ENCODE measurements at regions not wholly inside any gene's neighbourhood (a gene's known extent, or its start where the extent isn't known, plus 50 kb on each side); places are given as distances from the start of the nearest gene placed in this dataset.

DNA sequence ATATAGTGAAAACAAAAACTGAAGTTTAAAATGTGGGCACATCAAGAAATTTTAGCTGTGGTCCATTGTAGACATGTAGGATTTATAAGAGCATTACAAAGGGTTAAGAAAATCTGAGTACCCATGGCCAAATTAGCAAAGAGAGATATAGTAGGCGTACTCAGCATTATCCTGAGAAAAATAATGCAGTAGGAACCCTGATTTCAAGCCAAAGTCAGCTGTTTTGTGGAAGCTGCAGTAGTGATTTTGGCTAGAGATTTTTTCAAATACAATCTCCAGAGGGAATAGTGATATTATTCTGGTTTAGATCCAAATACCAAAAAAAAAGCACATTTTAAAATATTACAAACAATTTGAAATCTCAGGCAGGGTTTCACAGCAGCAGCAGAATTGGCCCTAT lies 450.9 kb downstream of the FBXO15 start:
- no peak overlapping the region for H3K4me3 ChIP-seq (ENCODE audit: low read length)
- WGBS = 91% methylated on average over 1 of the region's 1 CpG

DNA sequence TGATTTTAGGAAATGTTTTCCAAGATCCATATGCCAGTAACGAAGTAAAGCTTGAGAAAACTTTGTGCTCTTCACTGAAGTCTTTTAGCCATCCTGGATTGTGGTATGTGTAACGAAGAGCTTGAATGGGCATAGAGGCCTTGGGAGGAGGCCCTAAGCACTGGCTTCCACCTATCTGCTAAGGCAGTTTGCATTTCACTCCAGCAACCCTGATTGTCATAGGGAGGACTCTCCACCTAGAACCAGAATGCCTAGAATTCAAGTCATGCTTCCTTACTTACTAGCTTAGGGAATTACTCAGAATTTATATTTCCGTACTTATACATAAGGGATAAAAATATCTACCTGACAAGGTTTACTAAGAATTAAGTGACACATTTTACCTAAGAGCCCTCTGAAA lies 451.5 kb downstream of the FBXO15 start:
- WGBS = 88% methylated on average over 2 of the region's 3 CpGs
- no peak overlapping the region for H3K9ac ChIP-seq (ENCODE audit: low read depth, low read length)
- H3K36me3 ChIP-seq (ENCODE audit: insufficient read depth, low read length) = no peaks in the 10 kb centered on the region
- no peaks in the 10 kb centered on the region for H3K9me3 ChIP-seq (ENCODE audit: insufficient read depth, low read depth, low read length)
- H3K27ac ChIP-seq (ENCODE audit: low read depth, low read length) = no peak overlapping the region
- H3K27me3 ChIP-seq (ENCODE audit: insufficient read depth, low read length) = no peaks in the 10 kb centered on the region
- H3K4me1 ChIP-seq (ENCODE audit: insufficient read depth, low read length) = no peaks in the 10 kb centered on the region
- no peak overlapping the region for H3K4me3 ChIP-seq (ENCODE audit: low read length)

More for the DNA sequence above, 450.9 kb downstream of the FBXO15 start:
- no peaks in the 10 kb centered on the region for H3K9me3 ChIP-seq (ENCODE audit: insufficient read depth, low read depth, low read length)
- no peak overlapping the region for H3K27ac ChIP-seq (ENCODE audit: low read depth, low read length)
- H3K36me3 ChIP-seq (ENCODE audit: insufficient read depth, low read length) = no peaks in the 10 kb centered on the region
- no peaks in the 10 kb centered on the region for H3K4me1 ChIP-seq (ENCODE audit: insufficient read depth, low read length)
- H3K9ac ChIP-seq (ENCODE audit: low read depth, low read length) = no peak overlapping the region
- H3K27me3 ChIP-seq (ENCODE audit: insufficient read depth, low read length) = no peaks in the 10 kb centered on the region

DNA sequence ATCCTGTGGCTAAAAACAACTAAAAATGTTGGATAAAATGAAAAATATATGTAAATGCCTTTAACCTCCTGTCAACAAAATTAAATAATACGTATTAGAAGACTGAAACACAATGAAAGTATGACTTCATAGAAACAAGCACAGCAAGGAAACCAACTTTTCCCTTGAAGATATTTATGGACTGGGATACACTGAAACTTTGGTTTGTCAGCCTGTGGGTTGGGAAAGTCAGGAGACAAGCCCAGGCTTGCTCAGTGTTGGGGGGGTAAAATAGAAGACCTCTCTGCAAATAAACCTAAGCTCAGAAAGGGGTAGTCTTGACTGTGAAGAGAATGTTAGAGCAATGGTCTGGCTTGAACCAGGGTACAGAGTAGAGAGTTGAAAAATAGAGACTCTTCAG lies 454.5 kb downstream of the FBXO15 start:
- no peak overlapping the region for H3K9ac ChIP-seq (ENCODE audit: low read depth, low read length)
- no peaks in the 10 kb centered on the region for H3K27me3 ChIP-seq (ENCODE audit: insufficient read depth, low read length)
- WGBS = 100% methylated on average over 1 of the region's 1 CpG
- H3K9me3 ChIP-seq (ENCODE audit: insufficient read depth, low read depth, low read length) = no peaks in the 10 kb centered on the region
- peaks cover 23% of the 10 kb centered on the region for H3K4me1 ChIP-seq (ENCODE audit: insufficient read depth, low read length)
- no peak overlapping the region for H3K4me3 ChIP-seq (ENCODE audit: low read length)
- no peak overlapping the region for H3K27ac ChIP-seq (ENCODE audit: low read depth, low read length)
- H3K36me3 ChIP-seq (ENCODE audit: insufficient read depth, low read length) = no peaks in the 10 kb centered on the region

DNA sequence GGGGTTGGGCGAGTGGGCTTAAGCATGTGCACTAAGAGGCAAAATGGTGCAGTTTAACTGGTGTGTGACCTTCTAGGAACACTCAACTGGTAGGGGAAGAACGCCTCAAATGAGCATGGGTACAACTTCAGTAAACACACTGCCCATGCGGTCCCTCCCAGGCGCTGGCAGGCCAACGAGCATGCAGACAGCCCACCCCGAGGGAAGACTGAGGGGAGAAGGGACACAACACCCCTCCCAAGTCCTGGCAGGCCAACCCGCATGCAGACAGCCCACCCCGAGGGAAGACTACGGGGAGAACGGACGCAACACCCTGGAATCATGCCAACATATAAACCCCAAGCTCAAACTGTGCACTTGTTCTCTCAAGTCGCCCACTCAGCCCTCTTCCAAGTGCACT lies 456.0 kb downstream of the FBXO15 start:
- Histone ChIP-seq H3K4me1 (ENCODE audit: insufficient read depth, low read length) (peaks cover 23% of the 10 kb centered on the region), H3K4me3 (ENCODE audit: low read length) (no peak overlapping the region), H3K27ac (ENCODE audit: low read depth, low read length) (no peak overlapping the region), H3K36me3 (ENCODE audit: insufficient read depth, low read length) (no peaks in the 10 kb centered on the region), H3K9me3 (ENCODE audit: insufficient read depth, low read depth, low read length) (no peaks in the 10 kb centered on the region), H3K9ac (ENCODE audit: low read depth, low read length) (no peak overlapping the region), H3K27me3 (ENCODE audit: insufficient read depth, low read length) (no peaks in the 10 kb centered on the region)
- 96% methylated on average over 12 of the region's 12 CpGs for WGBS

DNA sequence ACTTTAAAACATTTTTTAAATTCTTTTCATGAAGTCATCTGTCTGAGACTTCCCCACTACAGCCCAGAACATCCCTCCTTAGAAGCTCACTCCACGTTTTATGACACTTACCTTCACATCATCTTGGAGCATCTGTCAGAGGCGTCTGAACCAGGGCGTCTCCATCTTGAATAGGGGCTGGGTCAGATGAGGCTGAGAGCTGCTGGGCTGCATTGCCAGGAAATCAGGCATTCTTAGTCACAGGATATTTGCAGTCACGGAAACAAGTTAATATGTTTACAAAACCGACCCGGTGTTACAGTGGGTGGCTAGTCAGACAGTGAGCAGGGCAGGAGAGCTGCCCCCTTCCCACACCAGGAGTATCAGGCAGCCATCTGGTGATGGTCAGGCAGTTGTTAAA lies 456.5 kb downstream of the FBXO15 start:
- Histone ChIP-seq H3K27ac (ENCODE audit: low read depth, low read length) (no peak overlapping the region), H3K4me1 (ENCODE audit: insufficient read depth, low read length) (peaks cover 23% of the 10 kb centered on the region), H3K9me3 (ENCODE audit: insufficient read depth, low read depth, low read length) (no peaks in the 10 kb centered on the region), H3K4me3 (ENCODE audit: low read length) (no peak overlapping the region), H3K27me3 (ENCODE audit: insufficient read depth, low read length) (no peaks in the 10 kb centered on the region), H3K9ac (ENCODE audit: low read depth, low read length) (no peak overlapping the region), H3K36me3 (ENCODE audit: insufficient read depth, low read length) (no peaks in the 10 kb centered on the region)
- WGBS = 87% methylated on average over 6 of the region's 6 CpGs

DNA sequence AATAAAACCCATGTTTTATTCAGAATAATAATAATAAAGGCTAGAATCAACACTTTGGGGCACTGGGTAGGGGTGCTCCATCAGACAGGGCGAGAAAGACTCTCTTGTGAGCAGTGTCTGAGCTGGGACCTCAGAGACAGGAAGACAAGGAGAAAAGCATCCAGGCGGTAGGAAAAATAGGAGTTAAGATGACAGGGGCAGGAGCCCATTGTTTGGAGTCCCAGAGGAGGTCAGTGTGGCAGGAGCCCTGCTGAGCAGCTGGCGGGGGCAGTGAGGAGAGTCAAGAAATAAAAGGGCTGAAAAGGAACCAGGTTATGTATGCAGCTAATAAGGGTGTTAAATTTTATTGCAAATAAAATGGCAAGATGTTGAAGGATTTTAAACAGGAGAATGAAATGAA lies 457.4 kb downstream of the FBXO15 start:
- Histone ChIP-seq H3K27ac (ENCODE audit: low read depth, low read length) (no peak overlapping the region), H3K9me3 (ENCODE audit: insufficient read depth, low read depth, low read length) (no peaks in the 10 kb centered on the region), H3K4me1 (ENCODE audit: insufficient read depth, low read length) (peaks cover 23% of the 10 kb centered on the region), H3K36me3 (ENCODE audit: insufficient read depth, low read length) (no peaks in the 10 kb centered on the region), H3K9ac (ENCODE audit: low read depth, low read length) (no peak overlapping the region), H3K4me3 (ENCODE audit: low read length) (no peak overlapping the region), H3K27me3 (ENCODE audit: insufficient read depth, low read length) (no peaks in the 10 kb centered on the region)
- WGBS = 31% methylated on average over 3 of the region's 3 CpGs

DNA sequence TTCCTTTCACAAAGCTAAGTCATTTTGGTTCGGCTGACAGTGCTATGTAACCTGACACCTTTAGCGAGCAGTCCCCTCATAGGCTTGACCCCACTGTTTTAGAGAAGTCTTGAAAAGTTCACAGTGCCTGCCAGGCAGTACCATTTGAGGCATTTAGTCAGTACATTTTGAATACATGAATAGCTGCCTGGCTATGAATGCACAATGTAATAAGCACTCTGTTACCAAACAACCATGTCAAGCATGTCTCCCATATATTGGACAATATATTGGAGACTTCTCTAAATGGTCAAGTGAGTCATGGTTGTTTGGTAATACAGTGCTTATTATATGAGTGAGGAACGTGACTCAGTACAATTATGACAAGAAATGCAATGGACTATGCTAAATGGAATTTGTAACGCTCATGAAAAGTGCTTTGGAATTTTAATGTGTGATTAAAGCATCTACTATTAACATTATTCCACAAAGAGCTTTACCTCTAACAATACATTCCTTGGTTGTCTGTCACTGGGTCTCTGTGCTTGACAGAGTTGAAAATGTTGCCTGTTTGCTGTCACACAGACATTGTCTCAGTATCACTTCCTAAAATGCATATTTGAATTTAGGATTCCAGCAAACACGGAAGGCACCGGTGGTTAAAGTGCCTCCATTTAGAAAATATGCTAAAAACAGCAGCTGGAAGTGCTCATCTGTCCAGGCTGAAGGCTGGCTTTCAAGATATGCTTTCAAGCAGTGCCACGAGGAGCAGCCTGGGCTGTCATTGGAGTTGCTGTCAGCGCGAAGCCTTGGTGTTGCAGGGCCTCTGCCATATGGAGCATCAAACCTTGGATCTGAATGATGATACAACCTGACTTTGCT lies 458.6 kb downstream of the FBXO15 start:
- Histone ChIP-seq H3K27me3 (ENCODE audit: insufficient read depth, low read length) (no peaks in the 10 kb centered on the region), H3K9ac (ENCODE audit: low read depth, low read length) (no peak overlapping the region), H3K36me3 (ENCODE audit: insufficient read depth, low read length) (no peaks in the 10 kb centered on the region), H3K4me3 (ENCODE audit: low read length) (no peak overlapping the region), H3K4me1 (ENCODE audit: insufficient read depth, low read length) (peaks cover 23% of the 10 kb centered on the region), H3K9me3 (ENCODE audit: insufficient read depth, low read depth, low read length) (no peaks in the 10 kb centered on the region), H3K27ac (ENCODE audit: low read depth, low read length) (no peak overlapping the region)
- 73% methylated on average over 8 of the region's 9 CpGs for WGBS

DNA sequence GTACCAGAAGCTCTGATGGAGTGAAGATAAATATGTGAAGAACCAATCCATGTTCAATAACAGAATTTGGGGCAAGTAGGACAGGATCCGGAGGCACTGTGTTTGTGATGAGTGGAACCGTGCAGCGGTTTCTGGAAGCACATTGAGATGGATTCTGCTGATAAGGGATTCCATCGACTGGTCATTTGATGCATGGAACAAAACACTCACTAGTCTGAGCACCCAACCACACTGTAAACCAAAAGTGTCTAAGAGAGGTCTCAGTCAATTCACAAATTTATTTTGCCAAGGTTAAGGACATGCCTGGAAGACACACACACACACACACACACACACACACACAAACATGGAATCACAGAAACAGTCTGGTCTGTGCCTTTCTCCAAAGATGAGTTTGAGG lies 459.5 kb downstream of the FBXO15 start:
- no peak overlapping the region for H3K9ac ChIP-seq (ENCODE audit: low read depth, low read length)
- no peak overlapping the region for H3K27ac ChIP-seq (ENCODE audit: low read depth, low read length)
- no peaks in the 10 kb centered on the region for H3K9me3 ChIP-seq (ENCODE audit: insufficient read depth, low read depth, low read length)
- 94% methylated on average over 4 of the region's 4 CpGs for WGBS
- H3K4me1 ChIP-seq (ENCODE audit: insufficient read depth, low read length) = peaks cover 23% of the 10 kb centered on the region
- H3K27me3 ChIP-seq (ENCODE audit: insufficient read depth, low read length) = no peaks in the 10 kb centered on the region
- no peak overlapping the region for H3K4me3 ChIP-seq (ENCODE audit: low read length)
- no peaks in the 10 kb centered on the region for H3K36me3 ChIP-seq (ENCODE audit: insufficient read depth, low read length)

DNA sequence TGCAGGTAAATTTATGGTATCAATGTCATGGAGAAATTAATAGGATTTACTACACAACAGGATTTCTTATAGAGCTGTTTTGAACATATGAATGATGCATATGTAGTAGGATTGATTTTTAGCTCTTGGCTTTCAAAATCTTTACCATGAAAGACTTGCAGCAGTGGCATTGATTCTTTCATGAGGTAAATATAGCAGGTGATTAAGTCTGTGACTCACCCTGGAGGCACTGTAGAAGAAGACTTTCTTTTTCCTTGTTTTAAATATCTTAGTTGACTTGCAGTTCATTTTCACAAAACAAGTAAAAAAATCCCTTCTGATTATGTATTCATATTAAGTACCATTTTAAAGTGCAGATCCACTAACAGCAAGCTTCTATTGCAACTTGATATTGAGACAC lies 463.0 kb downstream of the FBXO15 start:
- Histone ChIP-seq H3K36me3 (ENCODE audit: insufficient read depth, low read length) (no peaks in the 10 kb centered on the region), H3K9ac (ENCODE audit: low read depth, low read length) (no peak overlapping the region), H3K4me3 (ENCODE audit: low read length) (no peak overlapping the region), H3K27ac (ENCODE audit: low read depth, low read length) (no peak overlapping the region), H3K27me3 (ENCODE audit: insufficient read depth, low read length) (no peaks in the 10 kb centered on the region), H3K4me1 (ENCODE audit: insufficient read depth, low read length) (peaks cover 11% of the 10 kb centered on the region), H3K9me3 (ENCODE audit: insufficient read depth, low read depth, low read length) (no peaks in the 10 kb centered on the region)

DNA sequence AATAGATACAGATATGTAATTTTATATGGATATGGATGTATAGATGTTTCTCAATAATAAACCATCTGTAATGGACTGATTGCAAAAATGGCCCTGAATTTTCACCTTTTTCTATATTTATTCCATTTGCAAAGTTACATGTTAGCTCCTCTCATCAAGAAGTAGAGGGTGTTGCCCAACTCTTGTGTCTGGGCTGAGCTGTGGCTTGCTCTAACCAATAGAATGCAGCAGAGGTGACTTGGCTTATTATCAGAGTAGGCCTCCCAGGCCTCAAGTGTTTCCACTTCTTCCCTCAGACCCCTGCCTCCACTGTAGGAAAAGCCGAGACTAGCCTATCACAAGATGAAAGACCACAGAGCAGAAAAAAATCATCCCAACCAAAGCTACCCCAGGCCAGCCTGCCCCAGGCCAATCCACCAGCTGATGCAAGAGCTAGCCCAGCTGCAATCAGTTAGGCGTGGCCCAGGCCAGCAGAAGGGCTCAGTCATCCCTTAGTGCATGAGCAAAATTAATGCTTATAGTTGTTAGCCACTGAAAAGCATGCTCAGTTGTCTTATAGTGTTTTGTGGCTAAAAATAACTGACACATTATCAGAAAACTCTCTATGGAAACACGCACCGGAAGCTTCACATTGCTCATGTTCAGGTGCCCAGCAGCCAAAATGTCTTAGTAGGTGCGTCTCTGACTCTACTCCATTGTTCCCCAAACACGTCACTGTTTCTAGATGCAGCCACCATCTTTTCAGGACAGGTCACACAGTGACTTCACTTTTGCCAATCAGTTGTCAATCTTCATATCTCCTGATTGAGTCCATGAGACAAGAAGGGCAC lies 464.0 kb downstream of the FBXO15 start:
- peaks cover 3% of the 10 kb centered on the region for H3K4me1 ChIP-seq (ENCODE audit: insufficient read depth, low read length)

DNA sequence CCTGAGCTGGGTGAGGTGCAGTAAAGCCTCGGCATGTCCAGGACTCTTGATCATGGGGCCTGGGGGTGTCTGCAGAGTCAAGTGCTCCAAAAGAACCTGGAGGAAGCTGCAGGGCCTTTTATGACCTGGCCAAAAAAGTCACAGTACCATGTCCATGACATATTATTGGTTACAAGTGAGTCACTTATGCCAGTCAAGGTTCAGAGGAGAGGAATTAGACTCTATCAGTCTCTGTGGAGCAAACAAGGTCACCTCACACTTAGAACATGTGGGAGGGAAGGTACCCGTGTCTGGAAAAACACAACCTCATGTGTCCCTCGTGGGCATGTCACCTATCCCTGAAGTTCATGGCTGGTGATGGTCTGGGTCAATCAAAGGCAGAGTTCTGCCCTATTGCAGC lies 465.7 kb downstream of the FBXO15 start:
- Histone ChIP-seq H3K27ac (ENCODE audit: low read depth, low read length) (no peak overlapping the region), H3K9ac (ENCODE audit: low read depth, low read length) (no peak overlapping the region), H3K9me3 (ENCODE audit: insufficient read depth, low read depth, low read length) (no peaks in the 10 kb centered on the region), H3K27me3 (ENCODE audit: insufficient read depth, low read length) (no peaks in the 10 kb centered on the region), H3K36me3 (ENCODE audit: insufficient read depth, low read length) (no peaks in the 10 kb centered on the region), H3K4me1 (ENCODE audit: insufficient read depth, low read length) (no peaks in the 10 kb centered on the region), H3K4me3 (ENCODE audit: low read length) (no peak overlapping the region)
- WGBS = 100% methylated on average over 3 of the region's 3 CpGs

More for the DNA sequence above, 464.0 kb downstream of the FBXO15 start:
- no peak overlapping the region for H3K4me3 ChIP-seq (ENCODE audit: low read length)
- no peaks in the 10 kb centered on the region for H3K27me3 ChIP-seq (ENCODE audit: insufficient read depth, low read length)
- no peaks in the 10 kb centered on the region for H3K9me3 ChIP-seq (ENCODE audit: insufficient read depth, low read depth, low read length)
- H3K27ac ChIP-seq (ENCODE audit: low read depth, low read length) = no peak overlapping the region
- no peak overlapping the region for H3K9ac ChIP-seq (ENCODE audit: low read depth, low read length)
- no peaks in the 10 kb centered on the region for H3K36me3 ChIP-seq (ENCODE audit: insufficient read depth, low read length)
- WGBS = 95% methylated on average over 6 of the region's 6 CpGs
